ENCODE measurements at regions not wholly inside any gene's neighbourhood (a gene's known extent, or its start where the extent isn't known, plus 50 kb on each side); places are given as distances from the start of the nearest gene placed in this dataset.

GRCh38 chr17:71164561-71164960, 956.3 kb upstream of the SOX9 start:
- TF ChIP-seq POLR2A (IDR thresholded peaks at IDR 0.05; ENCODE audit: low read depth) (no peak), EP300 (IDR thresholded peaks at IDR 0.05) (no peak), POLR2AphosphoS5 (IDR thresholded peaks at IDR 0.05) (no peak)
- TF ChIP-seq, protein P1, sequence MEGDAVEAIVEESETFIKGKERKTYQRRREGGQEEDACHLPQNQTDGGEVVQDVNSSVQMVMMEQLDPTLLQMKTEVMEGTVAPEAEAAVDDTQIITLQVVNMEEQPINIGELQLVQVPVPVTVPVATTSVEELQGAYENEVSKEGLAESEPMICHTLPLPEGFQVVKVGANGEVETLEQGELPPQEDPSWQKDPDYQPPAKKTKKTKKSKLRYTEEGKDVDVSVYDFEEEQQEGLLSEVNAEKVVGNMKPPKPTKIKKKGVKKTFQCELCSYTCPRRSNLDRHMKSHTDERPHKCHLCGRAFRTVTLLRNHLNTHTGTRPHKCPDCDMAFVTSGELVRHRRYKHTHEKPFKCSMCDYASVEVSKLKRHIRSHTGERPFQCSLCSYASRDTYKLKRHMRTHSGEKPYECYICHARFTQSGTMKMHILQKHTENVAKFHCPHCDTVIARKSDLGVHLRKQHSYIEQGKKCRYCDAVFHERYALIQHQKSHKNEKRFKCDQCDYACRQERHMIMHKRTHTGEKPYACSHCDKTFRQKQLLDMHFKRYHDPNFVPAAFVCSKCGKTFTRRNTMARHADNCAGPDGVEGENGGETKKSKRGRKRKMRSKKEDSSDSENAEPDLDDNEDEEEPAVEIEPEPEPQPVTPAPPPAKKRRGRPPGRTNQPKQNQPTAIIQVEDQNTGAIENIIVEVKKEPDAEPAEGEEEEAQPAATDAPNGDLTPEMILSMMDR (IDR thresholded peaks at IDR 0.05) = no peak
